ENCODE measurements at regions not wholly inside any gene's neighbourhood (a gene's known extent, or its start where the extent isn't known, plus 50 kb on each side); places are given as distances from the start of the nearest gene placed in this dataset.

GRCh38 chr4:101417046-101417445, 69.7 kb upstream of the PPP3CA start:
- no peak for TF ChIP-seq EZH2 (IDR thresholded peaks at IDR 0.05; ENCODE audit: borderline replicate concordance, low read depth, low read length, severe bottlenecking)
- TF ChIP-seq, protein P1, sequence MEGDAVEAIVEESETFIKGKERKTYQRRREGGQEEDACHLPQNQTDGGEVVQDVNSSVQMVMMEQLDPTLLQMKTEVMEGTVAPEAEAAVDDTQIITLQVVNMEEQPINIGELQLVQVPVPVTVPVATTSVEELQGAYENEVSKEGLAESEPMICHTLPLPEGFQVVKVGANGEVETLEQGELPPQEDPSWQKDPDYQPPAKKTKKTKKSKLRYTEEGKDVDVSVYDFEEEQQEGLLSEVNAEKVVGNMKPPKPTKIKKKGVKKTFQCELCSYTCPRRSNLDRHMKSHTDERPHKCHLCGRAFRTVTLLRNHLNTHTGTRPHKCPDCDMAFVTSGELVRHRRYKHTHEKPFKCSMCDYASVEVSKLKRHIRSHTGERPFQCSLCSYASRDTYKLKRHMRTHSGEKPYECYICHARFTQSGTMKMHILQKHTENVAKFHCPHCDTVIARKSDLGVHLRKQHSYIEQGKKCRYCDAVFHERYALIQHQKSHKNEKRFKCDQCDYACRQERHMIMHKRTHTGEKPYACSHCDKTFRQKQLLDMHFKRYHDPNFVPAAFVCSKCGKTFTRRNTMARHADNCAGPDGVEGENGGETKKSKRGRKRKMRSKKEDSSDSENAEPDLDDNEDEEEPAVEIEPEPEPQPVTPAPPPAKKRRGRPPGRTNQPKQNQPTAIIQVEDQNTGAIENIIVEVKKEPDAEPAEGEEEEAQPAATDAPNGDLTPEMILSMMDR (IDR thresholded peaks at IDR 0.05; ENCODE audit: borderline replicate concordance, extremely low read depth, low read length, poor library complexity, severe bottlenecking) = no peak
